GM18498 (cell line): ENCODE measurements at regions not wholly inside any gene's neighbourhood (a gene's known extent, or its start where the extent isn't known, plus 50 kb on each side); places are given as distances from the start of the nearest gene placed in this dataset.
"Not testable (repeated sequence)": the region's sequence is repeated elsewhere in the genome, so short reads cannot be mapped to it uniquely, and the experiment has no call there.

Experiments
- ATAC-seq: cut with Tn5 transposase; IDR thresholded peaks from one replicate; pipeline ENCODE4 v1.9.1; 2021; ENCODE audit warnings: mild to moderate bottlenecking, moderate library complexity; ENCODE audit not compliant: unreplicated experiment

GRCh38 chr17:26936645-26937044 lies 357.3 kb upstream of the WSB1 start:
- ATAC-seq = not testable (repeated sequence)

GRCh38 chr17:26937750-26938322 lies 356.1 kb upstream of the WSB1 start:
- ATAC-seq = peak; percentile 43

GRCh38 chr17:26939755-26940154 lies 354.2 kb upstream of the WSB1 start:
- not testable (repeated sequence) for ATAC-seq

- ATAC-seq = not testable (repeated sequence)
These were observed 353.3 kb upstream of the WSB1 start for GRCh38 chr17:26940587-26940986.

GRCh38 chr17:26962255-26963162 lies 331.4 kb upstream of the WSB1 start:
- ATAC-seq = no peak

GRCh38 chr17:26963163-26963503 lies 330.8 kb upstream of the WSB1 start:
- ATAC-seq = no peak

GRCh38 chr17:26965898-26966624 lies 327.9 kb upstream of the WSB1 start:
- not testable (repeated sequence) for ATAC-seq

- ATAC-seq = not testable (repeated sequence)
These were observed 327.2 kb upstream of the WSB1 start for GRCh38 chr17:26966625-26967179.

- ATAC-seq = not testable (repeated sequence)
These were observed 312.0 kb upstream of the WSB1 start for GRCh38 chr17:26981845-26982425.

GRCh38 chr17:26982563-26982962 lies 311.4 kb upstream of the WSB1 start:
- not testable (repeated sequence) for ATAC-seq

GRCh38 chr17:26987851-26988250 lies 306.1 kb upstream of the WSB1 start:
- ATAC-seq = not testable (repeated sequence)

GRCh38 chr17:26994648-26995047 lies 299.3 kb upstream of the WSB1 start:
- not testable (repeated sequence) for ATAC-seq

GRCh38 chr17:26996146-26996916 lies 297.6 kb upstream of the WSB1 start:
- ATAC-seq = not testable (repeated sequence)

- ATAC-seq = not testable (repeated sequence)
These were observed 286.0 kb upstream of the WSB1 start for GRCh38 chr17:27007734-27008531.

- ATAC-seq = no peak
These were observed 284.8 kb upstream of the WSB1 start for GRCh38 chr17:27009087-27009486.

- not testable (repeated sequence) for ATAC-seq
These were observed 283.8 kb upstream of the WSB1 start for GRCh38 chr17:27010138-27010537.

GRCh38 chr17:27030552-27030951 lies 263.4 kb upstream of the WSB1 start:
- not testable (repeated sequence) for ATAC-seq

GRCh38 chr17:27038676-27039075 lies 255.2 kb upstream of the WSB1 start:
- no peak for ATAC-seq

- ATAC-seq = not testable (repeated sequence)
These were observed 248.9 kb upstream of the WSB1 start for GRCh38 chr17:27045039-27045438.
